Fibroblast of lung (primary cell): ENCODE measurements at regions not wholly inside any gene's neighbourhood (a gene's known extent, or its start where the extent isn't known, plus 50 kb on each side); places are given as distances from the start of the nearest gene placed in this dataset.

ENCODE experiments used
- EZH2 ChIP-seq: IDR thresholded peaks from 2 replicates; pipeline ENCODE4 v1.5.1; 2012; ENCODE audit warnings: low read length, control low read depth, mild to moderate bottlenecking; ENCODE audit errors: missing control alignments
- TF ChIP-seq, protein P1 (sequence below), 2 donors: IDR thresholded peaks in 1 of 2; conservative IDR thresholded peaks in 1 of 2; 1 replicate in 1 of 2; 2 replicates in 1 of 2; pipeline ENCODE4 v1.5.1; 2011 to 2012; ENCODE audit warnings: low read length in 2 of 2, control low read depth in 1 of 2, inconsistent platforms in 1 of 2, low read depth in 1 of 2, mild to moderate bottlenecking in 1 of 2

DNA sequence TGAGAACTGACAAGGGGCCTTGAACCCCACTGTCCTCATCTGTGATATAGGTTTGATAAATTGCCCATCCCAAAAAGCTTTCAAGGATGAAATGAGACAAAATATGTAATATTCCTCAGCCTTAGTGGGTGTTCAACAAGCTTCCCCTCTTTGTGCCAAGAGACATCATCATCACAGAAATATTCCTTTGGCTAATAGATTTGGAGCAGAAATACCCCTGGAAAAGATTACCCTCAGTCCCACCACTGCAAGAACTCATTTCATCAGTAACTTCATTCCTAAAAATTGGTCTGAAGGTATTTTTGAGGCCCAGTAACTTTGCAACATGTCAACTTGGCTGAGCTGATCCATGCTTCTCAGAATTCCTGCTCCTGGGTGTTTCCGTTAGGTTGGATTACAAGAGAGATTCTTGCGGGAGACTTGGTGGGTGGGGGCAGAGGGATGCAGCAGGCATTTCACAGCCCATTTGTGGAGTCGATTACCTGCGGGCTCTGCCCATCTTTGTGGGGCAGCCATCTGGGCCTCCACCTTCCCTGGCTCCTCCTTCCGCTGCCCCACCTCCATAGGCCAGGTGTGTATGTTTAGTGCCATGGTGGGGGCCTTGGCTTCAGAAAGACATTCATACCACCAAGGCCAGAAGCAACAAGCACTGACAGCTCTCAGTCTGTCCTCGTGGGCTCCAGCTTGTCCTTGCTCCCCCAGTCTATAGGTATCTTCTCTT lies 263.9 kb downstream of the GLI2 start:
- TF ChIP-seq, protein P1, sequence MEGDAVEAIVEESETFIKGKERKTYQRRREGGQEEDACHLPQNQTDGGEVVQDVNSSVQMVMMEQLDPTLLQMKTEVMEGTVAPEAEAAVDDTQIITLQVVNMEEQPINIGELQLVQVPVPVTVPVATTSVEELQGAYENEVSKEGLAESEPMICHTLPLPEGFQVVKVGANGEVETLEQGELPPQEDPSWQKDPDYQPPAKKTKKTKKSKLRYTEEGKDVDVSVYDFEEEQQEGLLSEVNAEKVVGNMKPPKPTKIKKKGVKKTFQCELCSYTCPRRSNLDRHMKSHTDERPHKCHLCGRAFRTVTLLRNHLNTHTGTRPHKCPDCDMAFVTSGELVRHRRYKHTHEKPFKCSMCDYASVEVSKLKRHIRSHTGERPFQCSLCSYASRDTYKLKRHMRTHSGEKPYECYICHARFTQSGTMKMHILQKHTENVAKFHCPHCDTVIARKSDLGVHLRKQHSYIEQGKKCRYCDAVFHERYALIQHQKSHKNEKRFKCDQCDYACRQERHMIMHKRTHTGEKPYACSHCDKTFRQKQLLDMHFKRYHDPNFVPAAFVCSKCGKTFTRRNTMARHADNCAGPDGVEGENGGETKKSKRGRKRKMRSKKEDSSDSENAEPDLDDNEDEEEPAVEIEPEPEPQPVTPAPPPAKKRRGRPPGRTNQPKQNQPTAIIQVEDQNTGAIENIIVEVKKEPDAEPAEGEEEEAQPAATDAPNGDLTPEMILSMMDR (conservative IDR thresholded peaks at IDR 0.05 in 1 of 2, IDR thresholded peaks at IDR 0.05 in 1 of 2; ENCODE audit: low read depth in 1 of 2, low read length in 2 of 2), result no peak
- TF ChIP-seq EZH2, result no peak
